ENCODE measurements at regions not wholly inside any gene's neighbourhood (a gene's known extent, or its start where the extent isn't known, plus 50 kb on each side); places are given as distances from the start of the nearest gene placed in this dataset.

DNA sequence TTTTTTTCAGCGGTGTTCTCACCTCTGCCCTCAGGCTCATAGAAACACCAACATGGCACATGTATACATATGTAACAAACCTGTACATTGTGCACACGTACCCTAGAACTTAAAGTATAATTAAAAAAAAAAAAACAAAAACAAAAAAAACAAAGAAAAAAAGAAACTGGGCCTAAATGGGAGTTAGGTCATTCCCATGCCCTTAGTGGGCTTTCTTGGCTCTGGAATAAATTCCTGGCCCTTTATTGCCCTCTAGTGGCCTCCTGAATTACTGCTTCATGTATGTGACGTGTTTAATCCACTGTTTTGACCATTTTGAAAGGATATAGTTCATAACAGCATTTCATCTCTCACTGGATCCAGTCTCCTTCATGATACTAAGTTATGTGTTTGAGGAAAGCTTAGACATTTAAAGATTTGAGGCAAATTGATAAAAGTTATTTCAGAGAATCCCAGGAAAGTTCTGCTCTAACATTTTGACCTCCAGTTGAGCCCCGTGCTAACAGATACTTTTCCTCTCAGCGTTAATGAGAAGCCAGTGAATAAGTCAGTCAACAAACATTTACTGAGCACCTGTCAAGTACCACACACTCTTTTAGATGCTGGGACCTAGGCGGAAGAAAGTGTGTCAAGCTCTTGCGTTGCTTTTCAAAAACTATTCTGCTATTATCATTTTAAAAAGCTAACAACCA is 54.7 kb upstream of the SYPL1 start:
- Histone ChIP-seq H3K27ac (ENCODE audit: insufficient read depth, low read length, poor library complexity, severe bottlenecking) (no peak overlapping the region), H3K27me3 (replicated peaks; ENCODE audit: control insufficient read depth, insufficient read depth, low read length, poor library complexity, severe bottlenecking) (no peaks in the 10 kb centered on the region), H3K4me3 (ENCODE audit: insufficient read depth, low read depth, low read length, poor library complexity, severe bottlenecking) (no peak overlapping the region), H3K4me1 (ENCODE audit: control insufficient read depth, insufficient read depth, low read length, poor library complexity, severe bottlenecking) (no peaks in the 10 kb centered on the region), H3K9me3 (ENCODE audit: control insufficient read depth, low read length) (peaks cover 3% of the 10 kb centered on the region), H3K36me3 (ENCODE audit: control insufficient read depth, insufficient read depth, low read length) (no peaks in the 10 kb centered on the region)
- peak in 1 of 3 donors; percentile 20 for DNase-seq

DNA sequence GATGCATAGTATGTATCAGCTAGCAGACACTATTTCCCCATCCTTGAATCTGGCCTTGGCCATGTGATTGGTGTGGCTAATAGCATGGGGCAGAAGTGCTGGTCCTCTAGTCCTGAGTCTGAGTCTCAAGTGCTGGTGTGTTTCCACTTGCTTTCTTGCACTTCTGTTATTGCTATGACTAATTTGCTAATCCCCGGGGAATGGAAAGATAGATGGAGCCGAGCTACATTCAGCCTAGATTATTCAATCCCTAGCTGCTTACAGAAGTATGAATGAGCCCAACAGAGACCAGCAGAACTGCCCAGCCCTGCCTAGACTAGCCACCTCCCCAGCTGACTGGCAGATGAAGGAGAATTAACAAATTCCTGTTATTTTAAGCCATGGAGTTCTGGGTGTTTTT is 53.2 kb upstream of the SYPL1 start:
- Histone ChIP-seq H3K4me1 (ENCODE audit: control insufficient read depth, insufficient read depth, low read length, poor library complexity, severe bottlenecking) (no peaks in the 10 kb centered on the region), H3K27ac (ENCODE audit: insufficient read depth, low read length, poor library complexity, severe bottlenecking) (no peak overlapping the region), H3K27me3 (replicated peaks; ENCODE audit: control insufficient read depth, insufficient read depth, low read length, poor library complexity, severe bottlenecking) (no peaks in the 10 kb centered on the region), H3K36me3 (ENCODE audit: control insufficient read depth, insufficient read depth, low read length) (no peaks in the 10 kb centered on the region), H3K4me3 (ENCODE audit: insufficient read depth, low read depth, low read length, poor library complexity, severe bottlenecking) (no peak overlapping the region), H3K9me3 (ENCODE audit: control insufficient read depth, low read length) (peaks cover 3% of the 10 kb centered on the region)
- no peak for DNase-seq

DNA sequence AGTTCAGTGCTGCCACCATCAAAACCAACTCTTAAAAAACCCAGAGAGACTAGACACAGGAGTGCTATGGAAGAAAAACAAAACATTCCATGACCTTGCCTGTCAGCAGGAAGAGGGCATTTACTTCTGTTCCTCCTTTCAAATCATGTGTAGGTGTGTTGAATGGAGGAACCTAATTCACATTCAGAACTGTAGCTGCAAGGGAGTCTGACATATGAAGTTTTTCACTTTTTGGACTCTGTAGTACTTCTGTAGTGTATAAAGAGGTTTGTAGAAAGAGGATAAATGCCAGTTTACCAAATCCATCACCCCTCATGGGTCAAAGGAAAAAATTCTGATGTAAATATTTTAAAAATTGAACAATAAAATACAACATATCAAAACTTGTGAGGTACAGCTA is 51.1 kb upstream of the SYPL1 start:
- no peaks in the 10 kb centered on the region for H3K27me3 ChIP-seq (replicated peaks; ENCODE audit: control insufficient read depth, insufficient read depth, low read length, poor library complexity, severe bottlenecking)
- no peaks in the 10 kb centered on the region for H3K4me1 ChIP-seq (ENCODE audit: control insufficient read depth, insufficient read depth, low read length, poor library complexity, severe bottlenecking)
- no peak overlapping the region for H3K4me3 ChIP-seq (ENCODE audit: insufficient read depth, low read depth, low read length, poor library complexity, severe bottlenecking)
- peaks cover 3% of the 10 kb centered on the region for H3K9me3 ChIP-seq (ENCODE audit: control insufficient read depth, low read length)
- DNase-seq = no peak
- H3K36me3 ChIP-seq (ENCODE audit: control insufficient read depth, insufficient read depth, low read length) = no peaks in the 10 kb centered on the region
- no peak overlapping the region for H3K27ac ChIP-seq (ENCODE audit: insufficient read depth, low read length, poor library complexity, severe bottlenecking)
